HFFc6 (cell line): ENCODE measurements at regions not wholly inside any gene's neighbourhood (a gene's known extent, or its start where the extent isn't known, plus 50 kb on each side); places are given as distances from the start of the nearest gene placed in this dataset.

Source experiments
- DNase-seq: peaks from one replicate; pipeline ENCODE4 v3.0.0-alpha.2; 2018
- H3K27ac Mint-ChIP-seq: 2 replicates; pipeline ENCODE4 v1.8.0; 2020; ENCODE audit warnings: mild to moderate bottlenecking, mixed read lengths
- H3K27me3 Mint-ChIP-seq: 2 replicates; pipeline ENCODE4 v1.8.0; 2021; ENCODE audit warnings: mild to moderate bottlenecking, moderate library complexity, mixed read lengths; ENCODE audit not compliant: insufficient read depth
- H3K36me3 Mint-ChIP-seq: 2 replicates; pipeline ENCODE4 v1.8.0; 2021; ENCODE audit warnings: low read depth, mixed read lengths
- H3K4me1 Mint-ChIP-seq: 2 replicates; pipeline ENCODE4 v1.8.0; 2020; ENCODE audit warnings: low read depth, mixed read lengths
- H3K4me3 Mint-ChIP-seq: 2 replicates; pipeline ENCODE4 v1.8.0; 2020; ENCODE audit warnings: mild to moderate bottlenecking, moderate library complexity, mixed read lengths
- H3K9me3 Mint-ChIP-seq: 2 replicates; pipeline ENCODE4 v1.8.0; 2020; ENCODE audit warnings: mild to moderate bottlenecking, mixed read lengths
- TF ChIP-seq, protein P1 (sequence below): fragments of 200-600 bp; sonication (generic); IDR thresholded peaks from 2 replicates; pipeline ENCODE4 v1.5.0; 2021; ENCODE audit warnings: antibody characterized with exemption, mild to moderate bottlenecking

DNA sequence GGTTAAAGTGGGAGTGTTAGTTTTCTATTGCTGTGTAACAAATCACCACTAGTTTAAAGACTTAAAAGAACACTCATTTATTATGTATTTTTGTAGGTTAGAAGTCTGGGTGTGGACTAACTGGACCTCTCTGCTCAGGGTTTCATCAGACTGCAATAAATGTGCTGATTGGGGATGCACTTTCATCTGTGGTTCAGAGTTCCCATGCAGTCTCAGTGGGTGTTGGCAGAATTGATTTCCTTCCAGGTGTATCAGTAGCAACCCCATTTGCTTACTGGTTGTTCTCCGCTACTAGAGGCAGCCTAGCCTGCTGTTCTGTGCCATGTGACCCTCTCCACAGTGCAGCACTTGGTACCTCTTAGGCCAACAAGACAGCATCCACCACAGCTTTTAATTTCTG is 2200.5 kb downstream of the MAT2B start:
- no peaks in the 10 kb centered on the region for H3K36me3 Mint-ChIP-seq

DNA sequence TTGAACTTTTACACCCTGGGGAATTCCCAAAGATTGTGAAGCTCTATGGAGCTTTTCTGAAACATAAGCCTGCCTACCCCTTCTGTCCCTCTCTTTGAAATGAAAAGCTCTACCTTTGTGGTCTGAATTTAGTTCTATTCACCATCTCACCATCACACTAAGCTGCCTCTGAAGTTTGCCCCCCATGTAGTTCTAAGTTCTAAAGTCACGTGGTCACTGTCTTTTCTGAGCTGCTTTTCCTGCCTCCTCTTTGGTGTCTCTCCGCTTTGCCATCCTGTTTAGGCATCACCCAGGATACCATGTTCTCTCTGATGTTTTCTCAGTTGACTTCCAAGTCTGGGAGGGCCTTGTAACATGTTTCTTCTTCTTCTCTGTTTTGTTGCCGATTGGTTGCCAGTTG is 2206.6 kb downstream of the MAT2B start:
- DNase-seq: no peak
- no peaks in the 10 kb centered on the region for H3K4me1 Mint-ChIP-seq
- no peak overlapping the region for H3K27ac Mint-ChIP-seq
- H3K36me3 Mint-ChIP-seq: no peaks in the 10 kb centered on the region
- TF ChIP-seq, protein P1, sequence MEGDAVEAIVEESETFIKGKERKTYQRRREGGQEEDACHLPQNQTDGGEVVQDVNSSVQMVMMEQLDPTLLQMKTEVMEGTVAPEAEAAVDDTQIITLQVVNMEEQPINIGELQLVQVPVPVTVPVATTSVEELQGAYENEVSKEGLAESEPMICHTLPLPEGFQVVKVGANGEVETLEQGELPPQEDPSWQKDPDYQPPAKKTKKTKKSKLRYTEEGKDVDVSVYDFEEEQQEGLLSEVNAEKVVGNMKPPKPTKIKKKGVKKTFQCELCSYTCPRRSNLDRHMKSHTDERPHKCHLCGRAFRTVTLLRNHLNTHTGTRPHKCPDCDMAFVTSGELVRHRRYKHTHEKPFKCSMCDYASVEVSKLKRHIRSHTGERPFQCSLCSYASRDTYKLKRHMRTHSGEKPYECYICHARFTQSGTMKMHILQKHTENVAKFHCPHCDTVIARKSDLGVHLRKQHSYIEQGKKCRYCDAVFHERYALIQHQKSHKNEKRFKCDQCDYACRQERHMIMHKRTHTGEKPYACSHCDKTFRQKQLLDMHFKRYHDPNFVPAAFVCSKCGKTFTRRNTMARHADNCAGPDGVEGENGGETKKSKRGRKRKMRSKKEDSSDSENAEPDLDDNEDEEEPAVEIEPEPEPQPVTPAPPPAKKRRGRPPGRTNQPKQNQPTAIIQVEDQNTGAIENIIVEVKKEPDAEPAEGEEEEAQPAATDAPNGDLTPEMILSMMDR: no peak
- H3K4me3 Mint-ChIP-seq: no peak overlapping the region
- H3K9me3 Mint-ChIP-seq: peaks cover 32% of the 10 kb centered on the region
- H3K27me3 Mint-ChIP-seq: no peaks in the 10 kb centered on the region

More for the DNA sequence above, 2200.5 kb downstream of the MAT2B start:
- H3K27ac Mint-ChIP-seq: no peak overlapping the region
- TF ChIP-seq, protein P1: no peak
- DNase-seq: no peak
- no peaks in the 10 kb centered on the region for H3K27me3 Mint-ChIP-seq
- peaks cover 31% of the 10 kb centered on the region for H3K9me3 Mint-ChIP-seq
- H3K4me1 Mint-ChIP-seq: no peaks in the 10 kb centered on the region
- no peak overlapping the region for H3K4me3 Mint-ChIP-seq

DNA sequence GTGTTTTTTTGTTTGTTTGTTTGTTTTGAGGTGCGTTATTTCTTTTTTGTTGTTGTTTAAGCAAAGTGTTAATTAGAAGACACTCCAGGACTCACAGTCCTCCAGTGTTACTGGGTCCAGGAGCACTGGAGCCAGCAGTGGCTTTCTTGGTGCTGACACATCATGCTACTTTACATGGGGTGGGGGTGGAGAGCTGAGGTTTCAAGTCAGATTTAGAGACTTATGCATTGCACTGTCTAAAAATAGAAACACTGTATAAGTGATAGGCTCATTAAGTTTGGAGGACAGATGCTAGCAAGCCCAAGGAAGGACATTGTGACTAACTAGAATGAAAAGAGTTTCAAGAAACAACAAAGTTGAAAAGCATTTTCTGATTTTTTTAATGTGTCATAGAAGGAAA is 2209.2 kb downstream of the MAT2B start:
- Mint-ChIP-seq H3K27ac (no peak overlapping the region), H3K4me1 (no peaks in the 10 kb centered on the region), H3K9me3 (peaks cover 50% of the 10 kb centered on the region), H3K4me3 (no peak overlapping the region), H3K27me3 (no peaks in the 10 kb centered on the region), H3K36me3 (no peaks in the 10 kb centered on the region)
- no peak for DNase-seq
- TF ChIP-seq, protein P1: no peak

DNA sequence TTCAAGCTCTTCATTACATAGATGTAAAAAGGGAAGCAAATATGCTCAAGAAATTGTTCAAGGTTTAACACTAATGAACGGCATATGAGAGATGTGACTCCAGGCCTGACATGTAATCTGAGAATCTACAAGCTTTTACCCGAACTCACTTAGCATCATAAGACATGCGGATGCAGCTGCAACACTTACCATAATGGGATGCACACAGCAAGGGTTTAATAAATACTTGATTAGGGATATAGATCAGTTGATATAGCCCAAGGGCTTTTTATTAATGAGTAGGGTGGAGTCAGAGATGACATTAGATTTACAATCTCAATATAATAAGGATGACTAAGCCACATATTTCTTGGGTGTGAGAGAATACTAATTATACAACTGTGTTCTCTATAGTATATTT is 2215.5 kb downstream of the MAT2B start:
- no peaks in the 10 kb centered on the region for H3K4me1 Mint-ChIP-seq
- TF ChIP-seq, protein P1: no peak
- no peak for DNase-seq
- peaks cover 48% of the 10 kb centered on the region for H3K9me3 Mint-ChIP-seq
- H3K27me3 Mint-ChIP-seq: no peaks in the 10 kb centered on the region
- no peak overlapping the region for H3K27ac Mint-ChIP-seq
- no peak overlapping the region for H3K4me3 Mint-ChIP-seq
- H3K36me3 Mint-ChIP-seq: no peaks in the 10 kb centered on the region

DNA sequence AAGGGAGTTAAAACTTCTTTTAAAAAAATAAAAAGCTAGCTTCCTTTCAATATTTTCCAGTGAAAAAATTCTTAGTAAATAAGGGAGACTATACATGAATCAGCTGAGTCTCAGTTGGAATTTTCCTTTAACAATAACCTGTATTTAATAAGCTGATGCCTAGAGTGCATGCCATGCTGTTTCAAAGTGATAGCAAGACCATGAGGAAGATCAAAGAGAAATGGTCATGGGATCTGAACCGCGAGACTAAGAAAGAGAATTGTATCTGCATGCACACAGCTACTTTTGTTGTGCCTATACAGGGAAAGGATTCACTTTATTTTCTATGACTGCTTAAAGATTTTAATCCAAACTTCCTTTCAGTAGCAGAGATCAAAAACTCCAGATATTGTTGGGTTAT is 2217.0 kb downstream of the MAT2B start:
- no peaks in the 10 kb centered on the region for H3K4me1 Mint-ChIP-seq
- H3K27ac Mint-ChIP-seq: no peak overlapping the region

More for the DNA sequence above, 2217.0 kb downstream of the MAT2B start:
- TF ChIP-seq, protein P1: no peak
- no peak for DNase-seq
- H3K9me3 Mint-ChIP-seq: peaks cover 44% of the 10 kb centered on the region
- H3K4me3 Mint-ChIP-seq: no peak overlapping the region
- H3K36me3 Mint-ChIP-seq: no peaks in the 10 kb centered on the region
- no peaks in the 10 kb centered on the region for H3K27me3 Mint-ChIP-seq
